ENCODE measurements at regions not wholly inside any gene's neighbourhood (a gene's known extent, or its start where the extent isn't known, plus 50 kb on each side); places are given as distances from the start of the nearest gene placed in this dataset.

DNA sequence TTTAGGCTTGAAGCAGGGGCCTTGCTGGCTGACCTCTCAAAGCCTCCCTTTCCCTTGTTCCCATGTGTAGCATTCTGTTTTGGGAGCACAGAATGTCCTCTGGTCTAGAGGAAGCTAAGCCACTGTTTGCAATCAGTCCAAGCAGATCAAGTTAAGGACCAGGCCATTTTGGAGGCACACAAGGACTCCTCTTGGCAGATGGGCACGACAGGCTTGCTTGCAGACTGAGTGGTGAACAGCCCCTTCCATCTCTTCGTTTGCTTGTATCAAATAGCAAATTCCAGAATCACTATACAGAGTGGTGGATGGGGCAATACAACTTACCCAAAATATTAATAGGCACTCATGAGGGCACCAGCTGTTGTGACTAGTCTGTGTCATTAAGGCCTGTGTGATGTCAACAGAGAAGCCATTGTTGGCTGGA is 215.5 kb upstream of the SERP2 start:
- Histone ChIP-seq H3K9me3 (ENCODE audit: low read length) (no peaks in the 10 kb centered on the region), H4K20me1 (ENCODE audit: insufficient read depth, low read length) (no peaks in the 10 kb centered on the region), H3K79me2 (ENCODE audit: insufficient read depth, low read depth, low read length) (no peaks in the 10 kb centered on the region), H3K4me1 (ENCODE audit: insufficient read depth, low read length, poor library complexity, severe bottlenecking) (no peaks in the 10 kb centered on the region), H2AFZ (ENCODE audit: low read length) (no peak overlapping the region), H3K9me2 (ENCODE audit: insufficient read depth, low read length) (no peaks in the 10 kb centered on the region), H3K4me3 (ENCODE audit: low read depth, low read length, poor library complexity, severe bottlenecking) (no peak overlapping the region), H3K36me3 (ENCODE audit: insufficient read depth, low read length) (no peaks in the 10 kb centered on the region), H3K27ac (ENCODE audit: low read depth, low read length, poor library complexity, severe bottlenecking) (no peak overlapping the region), H3K4me2 (ENCODE audit: low read length) (no peak overlapping the region)
- TF ChIP-seq EZH2phosphoT487 (IDR thresholded peaks at IDR 0.05; ENCODE audit: borderline replicate concordance, low read depth, low read length): no peak
- TF ChIP-seq, protein P1, sequence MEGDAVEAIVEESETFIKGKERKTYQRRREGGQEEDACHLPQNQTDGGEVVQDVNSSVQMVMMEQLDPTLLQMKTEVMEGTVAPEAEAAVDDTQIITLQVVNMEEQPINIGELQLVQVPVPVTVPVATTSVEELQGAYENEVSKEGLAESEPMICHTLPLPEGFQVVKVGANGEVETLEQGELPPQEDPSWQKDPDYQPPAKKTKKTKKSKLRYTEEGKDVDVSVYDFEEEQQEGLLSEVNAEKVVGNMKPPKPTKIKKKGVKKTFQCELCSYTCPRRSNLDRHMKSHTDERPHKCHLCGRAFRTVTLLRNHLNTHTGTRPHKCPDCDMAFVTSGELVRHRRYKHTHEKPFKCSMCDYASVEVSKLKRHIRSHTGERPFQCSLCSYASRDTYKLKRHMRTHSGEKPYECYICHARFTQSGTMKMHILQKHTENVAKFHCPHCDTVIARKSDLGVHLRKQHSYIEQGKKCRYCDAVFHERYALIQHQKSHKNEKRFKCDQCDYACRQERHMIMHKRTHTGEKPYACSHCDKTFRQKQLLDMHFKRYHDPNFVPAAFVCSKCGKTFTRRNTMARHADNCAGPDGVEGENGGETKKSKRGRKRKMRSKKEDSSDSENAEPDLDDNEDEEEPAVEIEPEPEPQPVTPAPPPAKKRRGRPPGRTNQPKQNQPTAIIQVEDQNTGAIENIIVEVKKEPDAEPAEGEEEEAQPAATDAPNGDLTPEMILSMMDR (conservative IDR thresholded peaks at IDR 0.05; ENCODE audit: low read length): no peak
- ChIA-PET CTCF (ENCODE audit: unreplicated experiment) (no interaction called here), POLR2A (interaction anchor here (0.6 to 1.0 kb wide), 2 partner anchors 23 to 152 kb away, joined by 3 read pairs; no protein-coding TSS in a partner anchor)
- intact Hi-C loops (cut with micrococcal nuclease; ENCODE audit: unreplicated experiment): no loop called here
- DNase-seq (ENCODE audit: low spot score): no peak
- no TSS peak for BruUV-seq (replicated peaks)

DNA sequence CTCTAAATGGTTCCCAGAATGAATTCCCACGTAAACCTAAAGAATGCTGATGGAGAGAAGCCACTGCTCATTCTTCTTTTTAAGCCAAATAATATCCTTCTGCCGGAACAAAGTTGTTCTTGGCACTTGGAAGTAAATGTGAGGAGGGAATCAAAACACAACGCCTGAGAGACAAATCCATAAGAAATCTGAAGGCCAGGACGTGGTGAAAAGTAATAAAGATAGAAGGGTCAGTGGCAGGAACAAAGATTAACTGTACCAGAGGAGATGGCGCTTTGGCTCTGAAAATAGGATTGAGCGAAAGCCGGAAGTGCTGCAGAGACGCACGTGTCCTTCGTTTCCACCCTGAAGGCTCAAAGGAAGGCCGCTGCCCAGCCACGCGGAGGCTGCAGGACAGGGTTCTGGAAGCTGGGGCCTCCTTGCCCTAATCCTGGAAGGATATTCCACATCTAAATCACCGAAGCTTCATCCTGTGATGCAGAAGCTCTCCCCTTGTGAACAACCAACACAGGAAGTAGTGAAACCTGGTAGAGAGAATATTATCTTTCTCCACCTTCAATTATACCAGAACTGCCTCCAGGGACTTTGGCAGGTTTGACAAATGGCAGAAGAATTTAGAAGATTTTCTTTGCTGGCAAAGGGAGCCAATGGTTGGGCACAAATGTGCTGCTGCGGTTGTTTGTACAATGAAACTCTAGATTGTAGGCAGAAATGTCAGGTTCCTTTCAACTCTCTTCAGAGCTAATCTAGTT is 214.6 kb upstream of the SERP2 start:
- DNase-seq (ENCODE audit: low spot score): no peak
- H4K20me1 ChIP-seq (ENCODE audit: insufficient read depth, low read length): no peaks in the 10 kb centered on the region
- no peak overlapping the region for H3K4me2 ChIP-seq (ENCODE audit: low read length)
- no peaks in the 10 kb centered on the region for H3K4me1 ChIP-seq (ENCODE audit: insufficient read depth, low read length, poor library complexity, severe bottlenecking)
- H3K4me3 ChIP-seq (ENCODE audit: low read depth, low read length, poor library complexity, severe bottlenecking): no peak overlapping the region
- no TSS peak for BruUV-seq (replicated peaks)
- no peaks in the 10 kb centered on the region for H3K79me2 ChIP-seq (ENCODE audit: insufficient read depth, low read depth, low read length)
- intact Hi-C loops (cut with micrococcal nuclease; ENCODE audit: unreplicated experiment): no loop called here
- H2AFZ ChIP-seq (ENCODE audit: low read length): no peak overlapping the region
- ChIA-PET POLR2A (no interaction called here), CTCF (ENCODE audit: unreplicated experiment) (no interaction called here)
- H3K9me2 ChIP-seq (ENCODE audit: insufficient read depth, low read length): no peaks in the 10 kb centered on the region
- no peaks in the 10 kb centered on the region for H3K9me3 ChIP-seq (ENCODE audit: low read length)
- TF ChIP-seq, protein P1 (conservative IDR thresholded peaks at IDR 0.05; ENCODE audit: low read length): no peak
- TF ChIP-seq EZH2phosphoT487 (IDR thresholded peaks at IDR 0.05; ENCODE audit: borderline replicate concordance, low read depth, low read length): no peak
- H3K36me3 ChIP-seq (ENCODE audit: insufficient read depth, low read length): no peaks in the 10 kb centered on the region
- no peak overlapping the region for H3K27ac ChIP-seq (ENCODE audit: low read depth, low read length, poor library complexity, severe bottlenecking)

DNA sequence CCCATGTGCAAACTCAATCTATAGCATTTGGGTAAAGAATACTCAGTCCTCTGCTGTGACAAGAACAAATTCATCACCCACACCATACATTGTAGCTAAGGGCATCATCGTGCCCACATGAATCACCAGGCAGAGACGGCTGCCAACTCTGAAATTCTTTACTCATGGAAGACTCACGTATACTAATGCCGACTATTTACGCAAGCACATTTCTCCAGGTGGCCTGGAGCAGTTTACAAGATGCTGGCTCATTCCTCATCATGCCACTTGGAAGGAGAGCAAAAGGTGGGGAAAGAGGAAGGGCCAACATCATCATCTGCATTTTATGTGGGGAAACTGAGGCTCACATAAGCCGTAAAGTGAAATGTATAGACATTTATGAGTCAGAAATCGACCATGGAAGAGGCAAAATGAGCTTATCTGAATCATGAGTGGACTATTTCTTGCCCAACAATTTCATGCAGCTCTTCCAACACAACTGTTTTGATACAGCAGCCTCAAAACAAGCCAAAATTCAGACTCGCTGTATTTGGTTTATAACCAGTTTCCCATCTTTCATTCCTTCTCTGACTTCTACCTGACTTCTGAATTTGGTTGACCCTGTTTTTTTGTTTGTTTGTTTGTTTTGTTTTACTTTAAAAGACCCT is 213.9 kb upstream of the SERP2 start:
- no peak overlapping the region for H3K27ac ChIP-seq (ENCODE audit: low read depth, low read length, poor library complexity, severe bottlenecking)
- BruUV-seq (replicated peaks): no TSS peak
- H3K4me1 ChIP-seq (ENCODE audit: insufficient read depth, low read length, poor library complexity, severe bottlenecking): no peaks in the 10 kb centered on the region
- DNase-seq (ENCODE audit: low spot score): no peak
- POLR2A ChIA-PET: no interaction called here
- CTCF ChIA-PET (ENCODE audit: unreplicated experiment): no interaction called here
- H3K4me2 ChIP-seq (ENCODE audit: low read length): no peak overlapping the region
- intact Hi-C loops (cut with micrococcal nuclease; ENCODE audit: unreplicated experiment): no loop called here
- H3K36me3 ChIP-seq (ENCODE audit: insufficient read depth, low read length): no peaks in the 10 kb centered on the region
- H3K79me2 ChIP-seq (ENCODE audit: insufficient read depth, low read depth, low read length): no peaks in the 10 kb centered on the region
- no peak overlapping the region for H2AFZ ChIP-seq (ENCODE audit: low read length)
- no peak overlapping the region for H3K4me3 ChIP-seq (ENCODE audit: low read depth, low read length, poor library complexity, severe bottlenecking)
- H3K9me2 ChIP-seq (ENCODE audit: insufficient read depth, low read length): no peaks in the 10 kb centered on the region
- no peaks in the 10 kb centered on the region for H4K20me1 ChIP-seq (ENCODE audit: insufficient read depth, low read length)
- TF ChIP-seq EZH2phosphoT487 (IDR thresholded peaks at IDR 0.05; ENCODE audit: borderline replicate concordance, low read depth, low read length): no peak
- TF ChIP-seq, protein P1 (conservative IDR thresholded peaks at IDR 0.05; ENCODE audit: low read length): no peak
- H3K9me3 ChIP-seq (ENCODE audit: low read length): no peaks in the 10 kb centered on the region

Measured in OCI-LY7 (cell line).